DND-41 (cell line): ENCODE measurements at regions not wholly inside any gene's neighbourhood (a gene's known extent, or its start where the extent isn't known, plus 50 kb on each side); places are given as distances from the start of the nearest gene placed in this dataset.

ENCODE experiments used
- CTCF ChIP-seq: IDR thresholded peaks from 2 replicates; pipeline ENCODE4 v1.5.1; 2012; ENCODE audit warnings: borderline replicate concordance, low read length, moderate library complexity, mild to moderate bottlenecking; ENCODE audit not compliant: poor library complexity, severe bottlenecking; ENCODE audit errors: extremely low read depth
- EZH2 ChIP-seq: IDR thresholded peaks from 3 replicates; pipeline ENCODE4 v1.6.1; 2012; ENCODE audit warnings: borderline replicate concordance, low read depth, mild to moderate bottlenecking, moderate library complexity, low read length, inconsistent platforms; ENCODE audit not compliant: severe bottlenecking

DNA sequence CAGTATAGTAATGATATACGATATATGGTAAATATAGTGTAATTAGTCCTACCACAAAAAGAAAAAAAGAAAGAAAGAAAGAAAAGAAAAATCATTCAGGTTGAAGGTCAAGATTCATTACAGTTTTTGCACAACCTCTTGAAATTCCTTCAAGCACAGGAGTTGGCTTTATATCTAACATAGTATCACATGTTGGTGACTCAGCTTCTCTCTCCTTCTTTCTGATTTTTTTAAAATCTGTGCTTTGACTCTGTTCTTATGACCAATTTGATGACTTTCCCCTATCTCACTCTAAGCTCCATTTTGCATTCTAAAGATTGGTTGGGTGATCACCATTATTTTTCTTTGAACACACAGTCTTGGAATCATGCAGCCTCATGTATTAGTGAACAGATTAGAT, 148.2 kb upstream of the COL11A1 start:
- TF ChIP-seq EZH2, result no peak
- no peak for TF ChIP-seq CTCF
